Ishikawa (cell line): ENCODE measurements at regions not wholly inside any gene's neighbourhood (a gene's known extent, or its start where the extent isn't known, plus 50 kb on each side); places are given as distances from the start of the nearest gene placed in this dataset.

Experiments
- TEAD4 ChIP-seq: IDR thresholded peaks from 2 replicates; pipeline ENCODE4 v1.6.1; 2012
- TF ChIP-seq, protein P1 (sequence below): IDR thresholded peaks from 2 replicates; pipeline ENCODE4 v1.6.1; 2012; ENCODE audit warnings: low read depth, mild to moderate bottlenecking

DNA sequence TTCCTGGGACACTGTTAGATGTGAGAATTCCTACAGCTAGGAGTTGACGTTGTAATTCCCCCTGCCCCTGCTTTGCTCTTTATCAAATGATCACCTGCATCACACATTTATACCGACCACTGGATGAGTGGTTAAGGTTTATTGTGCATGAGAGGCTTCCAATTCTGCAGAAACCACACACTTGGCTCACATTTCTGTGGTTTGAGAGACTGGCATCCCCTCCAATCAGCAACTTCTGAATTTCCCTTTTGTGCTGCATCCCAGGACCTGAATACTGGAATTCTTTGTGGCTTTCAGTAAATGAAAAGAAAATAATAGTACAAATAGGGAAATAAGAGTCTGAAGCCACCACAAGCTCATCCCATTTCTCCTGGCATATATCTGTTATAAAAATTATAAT lies 628.7 kb upstream of the PIK3C3 start:
- TF ChIP-seq, protein P1, sequence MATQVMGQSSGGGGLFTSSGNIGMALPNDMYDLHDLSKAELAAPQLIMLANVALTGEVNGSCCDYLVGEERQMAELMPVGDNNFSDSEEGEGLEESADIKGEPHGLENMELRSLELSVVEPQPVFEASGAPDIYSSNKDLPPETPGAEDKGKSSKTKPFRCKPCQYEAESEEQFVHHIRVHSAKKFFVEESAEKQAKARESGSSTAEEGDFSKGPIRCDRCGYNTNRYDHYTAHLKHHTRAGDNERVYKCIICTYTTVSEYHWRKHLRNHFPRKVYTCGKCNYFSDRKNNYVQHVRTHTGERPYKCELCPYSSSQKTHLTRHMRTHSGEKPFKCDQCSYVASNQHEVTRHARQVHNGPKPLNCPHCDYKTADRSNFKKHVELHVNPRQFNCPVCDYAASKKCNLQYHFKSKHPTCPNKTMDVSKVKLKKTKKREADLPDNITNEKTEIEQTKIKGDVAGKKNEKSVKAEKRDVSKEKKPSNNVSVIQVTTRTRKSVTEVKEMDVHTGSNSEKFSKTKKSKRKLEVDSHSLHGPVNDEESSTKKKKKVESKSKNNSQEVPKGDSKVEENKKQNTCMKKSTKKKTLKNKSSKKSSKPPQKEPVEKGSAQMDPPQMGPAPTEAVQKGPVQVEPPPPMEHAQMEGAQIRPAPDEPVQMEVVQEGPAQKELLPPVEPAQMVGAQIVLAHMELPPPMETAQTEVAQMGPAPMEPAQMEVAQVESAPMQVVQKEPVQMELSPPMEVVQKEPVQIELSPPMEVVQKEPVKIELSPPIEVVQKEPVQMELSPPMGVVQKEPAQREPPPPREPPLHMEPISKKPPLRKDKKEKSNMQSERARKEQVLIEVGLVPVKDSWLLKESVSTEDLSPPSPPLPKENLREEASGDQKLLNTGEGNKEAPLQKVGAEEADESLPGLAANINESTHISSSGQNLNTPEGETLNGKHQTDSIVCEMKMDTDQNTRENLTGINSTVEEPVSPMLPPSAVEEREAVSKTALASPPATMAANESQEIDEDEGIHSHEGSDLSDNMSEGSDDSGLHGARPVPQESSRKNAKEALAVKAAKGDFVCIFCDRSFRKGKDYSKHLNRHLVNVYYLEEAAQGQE: no peak
- TF ChIP-seq TEAD4: no peak
